ENCODE measurements at regions not wholly inside any gene's neighbourhood (a gene's known extent, or its start where the extent isn't known, plus 50 kb on each side); places are given as distances from the start of the nearest gene placed in this dataset.

DNA sequence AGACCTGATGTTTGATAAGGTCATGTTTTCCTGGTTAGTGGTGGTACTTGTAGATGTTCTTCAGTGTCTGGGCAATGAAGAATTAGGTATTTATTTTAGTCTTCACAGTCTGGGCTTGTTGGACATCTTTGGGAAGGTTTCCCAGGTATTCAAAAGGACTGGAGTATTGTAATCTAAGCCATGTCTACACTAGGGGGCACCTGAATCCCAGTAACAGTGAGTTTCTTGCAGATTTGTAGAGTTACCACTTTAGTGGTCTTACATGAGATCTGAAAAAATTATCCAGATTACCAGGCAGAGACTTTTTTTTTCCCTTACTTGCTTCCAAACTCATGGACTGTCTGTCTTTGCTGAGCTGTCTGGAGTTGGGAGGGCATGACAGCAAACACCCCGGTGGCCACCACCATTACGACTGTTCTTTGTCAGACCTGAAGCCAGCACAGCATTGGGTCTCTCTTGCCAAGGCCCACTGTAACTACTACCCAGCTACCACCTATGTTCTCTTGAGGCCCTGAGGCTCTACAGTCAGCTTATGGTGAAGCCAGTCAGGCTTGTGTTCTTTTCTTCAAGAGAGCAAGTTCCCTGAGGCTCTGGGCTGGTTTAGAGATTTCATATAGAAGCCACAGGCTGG is 820.7 kb upstream of the FBXO33 start:
- TF ChIP-seq CTCF (conservative IDR thresholded peaks at IDR 0.05) (peak; percentile 22; the same call in 1 of the 2 replicates), ZFX (IDR thresholded peaks at IDR 0.05) (no peak)

All from C4-2B (cell line).